IPS-15b (cell line): ENCODE measurements at regions not wholly inside any gene's neighbourhood (a gene's known extent, or its start where the extent isn't known, plus 50 kb on each side); places are given as distances from the start of the nearest gene placed in this dataset.

Experiments
- H3K27me3 ChIP-seq: one replicate; pipeline ENCODE4 v1.6.1; 2013; ENCODE audit warnings: low read length; ENCODE audit not compliant: control insufficient read depth, insufficient read depth
- H3K36me3 ChIP-seq: one replicate; pipeline ENCODE4 v1.6.1; 2013; ENCODE audit warnings: low read length; ENCODE audit not compliant: control insufficient read depth, insufficient read depth
- H3K4me1 ChIP-seq: one replicate; pipeline ENCODE4 v1.6.1; 2013; ENCODE audit warnings: mild to moderate bottlenecking, low read length; ENCODE audit not compliant: control insufficient read depth, insufficient read depth
- H3K4me3 ChIP-seq: one replicate; pipeline ENCODE4 v1.5.1; 2013; ENCODE audit warnings: low read depth, low read length
- H3K9ac ChIP-seq: one replicate; pipeline ENCODE4 v1.6.1; 2013; ENCODE audit warnings: low read depth, mild to moderate bottlenecking, low read length
- H3K9me3 ChIP-seq: one replicate; pipeline ENCODE4 v1.6.1; 2013; ENCODE audit warnings: mild to moderate bottlenecking, low read length; ENCODE audit not compliant: control insufficient read depth, insufficient read depth

- Histone ChIP-seq H3K9me3 (no peaks in the 10 kb centered on the region), H3K36me3 (no peaks in the 10 kb centered on the region), H3K9ac (no peak overlapping the region), H3K4me3 (no peak overlapping the region), H3K4me1 (no peaks in the 10 kb centered on the region), H3K27me3 (no peaks in the 10 kb centered on the region)
Observed at GRCh38 chr12:105978276-105978675, 160.5 kb downstream of the NUAK1 start.

- no peak overlapping the region for H3K4me3 ChIP-seq
- H3K9me3 ChIP-seq = no peaks in the 10 kb centered on the region
- H3K27me3 ChIP-seq = no peaks in the 10 kb centered on the region
- no peaks in the 10 kb centered on the region for H3K4me1 ChIP-seq
- no peaks in the 10 kb centered on the region for H3K36me3 ChIP-seq
- H3K9ac ChIP-seq = no peak overlapping the region
Observed at GRCh38 chr12:105978686-105979085, 160.1 kb downstream of the NUAK1 start.

GRCh38 chr12:105980085-105980484 is 158.7 kb downstream of the NUAK1 start:
- H3K9me3 ChIP-seq = no peaks in the 10 kb centered on the region
- H3K4me1 ChIP-seq = no peaks in the 10 kb centered on the region
- no peak overlapping the region for H3K4me3 ChIP-seq

GRCh38 chr12:105980533-105980932 is 158.2 kb downstream of the NUAK1 start:
- Histone ChIP-seq H3K36me3 (no peaks in the 10 kb centered on the region), H3K4me3 (no peak overlapping the region), H3K9ac (no peak overlapping the region), H3K27me3 (no peaks in the 10 kb centered on the region), H3K4me1 (no peaks in the 10 kb centered on the region), H3K9me3 (no peaks in the 10 kb centered on the region)

More at GRCh38 chr12:105980085-105980484, 158.7 kb downstream of the NUAK1 start:
- Histone ChIP-seq H3K36me3 (no peaks in the 10 kb centered on the region), H3K27me3 (no peaks in the 10 kb centered on the region), H3K9ac (no peak overlapping the region)

GRCh38 chr12:105982022-105982421 is 156.7 kb downstream of the NUAK1 start:
- H3K4me1 ChIP-seq = no peaks in the 10 kb centered on the region
- H3K9ac ChIP-seq = no peak overlapping the region
- H3K36me3 ChIP-seq = no peaks in the 10 kb centered on the region
- no peaks in the 10 kb centered on the region for H3K9me3 ChIP-seq
- no peaks in the 10 kb centered on the region for H3K27me3 ChIP-seq
- H3K4me3 ChIP-seq = no peak overlapping the region

- no peaks in the 10 kb centered on the region for H3K9me3 ChIP-seq
Observed at GRCh38 chr12:105983622-105984320, 155.0 kb downstream of the NUAK1 start.

GRCh38 chr12:105985383-105985782 is 153.4 kb downstream of the NUAK1 start:
- H3K4me1 ChIP-seq = no peaks in the 10 kb centered on the region
- H3K9ac ChIP-seq = no peak overlapping the region
- no peak overlapping the region for H3K4me3 ChIP-seq
- no peaks in the 10 kb centered on the region for H3K27me3 ChIP-seq
- H3K36me3 ChIP-seq = no peaks in the 10 kb centered on the region
- no peaks in the 10 kb centered on the region for H3K9me3 ChIP-seq

More at GRCh38 chr12:105983622-105984320, 155.0 kb downstream of the NUAK1 start:
- H3K9ac ChIP-seq = no peak overlapping the region
- no peak overlapping the region for H3K4me3 ChIP-seq
- H3K27me3 ChIP-seq = no peaks in the 10 kb centered on the region
- no peaks in the 10 kb centered on the region for H3K36me3 ChIP-seq
- H3K4me1 ChIP-seq = no peaks in the 10 kb centered on the region

- H3K4me1 ChIP-seq = no peaks in the 10 kb centered on the region
- no peak overlapping the region for H3K9ac ChIP-seq
- no peaks in the 10 kb centered on the region for H3K36me3 ChIP-seq
- no peaks in the 10 kb centered on the region for H3K9me3 ChIP-seq
- no peaks in the 10 kb centered on the region for H3K27me3 ChIP-seq
- no peak overlapping the region for H3K4me3 ChIP-seq
Observed at GRCh38 chr12:105986779-105987684, 151.7 kb downstream of the NUAK1 start.

- no peak overlapping the region for H3K9ac ChIP-seq
- H3K4me1 ChIP-seq = no peaks in the 10 kb centered on the region
- no peaks in the 10 kb centered on the region for H3K36me3 ChIP-seq
- no peak overlapping the region for H3K4me3 ChIP-seq
- no peaks in the 10 kb centered on the region for H3K27me3 ChIP-seq
- no peaks in the 10 kb centered on the region for H3K9me3 ChIP-seq
Observed at GRCh38 chr12:105987685-105988035, 151.1 kb downstream of the NUAK1 start.

GRCh38 chr12:105992849-105993740 is 145.7 kb downstream of the NUAK1 start:
- no peaks in the 10 kb centered on the region for H3K9me3 ChIP-seq
- no peaks in the 10 kb centered on the region for H3K27me3 ChIP-seq
- H3K4me3 ChIP-seq = no peak overlapping the region
- H3K9ac ChIP-seq = no peak overlapping the region
- H3K4me1 ChIP-seq = peaks cover 4% of the 10 kb centered on the region
- no peaks in the 10 kb centered on the region for H3K36me3 ChIP-seq

GRCh38 chr12:105993766-105994555 is 144.8 kb downstream of the NUAK1 start:
- Histone ChIP-seq H3K4me1 (peaks cover 4% of the 10 kb centered on the region), H3K4me3 (no peak overlapping the region), H3K9me3 (no peaks in the 10 kb centered on the region), H3K27me3 (no peaks in the 10 kb centered on the region), H3K36me3 (no peaks in the 10 kb centered on the region), H3K9ac (no peak overlapping the region)
